WERI-Rb-1 (cell line): ENCODE measurements at regions not wholly inside any gene's neighbourhood (a gene's known extent, or its start where the extent isn't known, plus 50 kb on each side); places are given as distances from the start of the nearest gene placed in this dataset.

Experiments
- DNase-seq: peaks from one replicate; pipeline ENCODE4 v3.0.0-alpha.2; 2020
- H3K27ac ChIP-seq: fragments of 250-450 bp; sonication (Bioruptor Pico); 2 replicates; pipeline ENCODE4 v1.5.1; 2020; ENCODE audit warnings: mild to moderate bottlenecking, moderate library complexity
- H3K27me3 ChIP-seq: fragments of 250-450 bp; sonication (Bioruptor Pico); 2 replicates; pipeline ENCODE4 v1.5.1; 2021; ENCODE audit warnings: mild to moderate bottlenecking, low read depth, moderate library complexity; ENCODE audit not compliant: insufficient read depth, severe bottlenecking
- H3K36me3 ChIP-seq: fragments of 250-450 bp; sonication (Bioruptor Pico); 2 replicates; pipeline ENCODE4 v1.5.1; 2020; ENCODE audit warnings: mild to moderate bottlenecking, moderate library complexity
- H3K4me3 ChIP-seq: 2 replicates; pipeline ENCODE4 v1.5.1; 2011; ENCODE audit warnings: low read depth, mild to moderate bottlenecking, control low read depth, low read length
- H3K9me3 ChIP-seq: fragments of 250-450 bp; sonication (Bioruptor Pico); 2 replicates; pipeline ENCODE4 v1.5.1; 2021; ENCODE audit warnings: mild to moderate bottlenecking, moderate library complexity; ENCODE audit not compliant: severe bottlenecking
- CTCF ChIP-seq: IDR thresholded peaks from 2 replicates; pipeline ENCODE4 v1.5.1; 2011; ENCODE audit warnings: low read depth, mild to moderate bottlenecking, control low read depth, inconsistent platforms, low read length

- TF ChIP-seq CTCF = no peak
- H3K27me3 ChIP-seq = no peaks in the 10 kb centered on the region
- H3K27ac ChIP-seq = no peak overlapping the region
- H3K4me3 ChIP-seq = no peak overlapping the region
- DNase-seq = no peak
- no peaks in the 10 kb centered on the region for H3K9me3 ChIP-seq
- no peaks in the 10 kb centered on the region for H3K36me3 ChIP-seq
Observed at GRCh38 chr4:34181891-34182290, 2062.4 kb downstream of the ARAP2 start.

GRCh38 chr4:34182306-34182705, 2062.0 kb downstream of the ARAP2 start:
- H3K4me3 ChIP-seq = no peak overlapping the region

GRCh38 chr4:34183926-34184325, 2060.4 kb downstream of the ARAP2 start:
- no peaks in the 10 kb centered on the region for H3K9me3 ChIP-seq
- no peak overlapping the region for H3K4me3 ChIP-seq
- H3K27ac ChIP-seq = no peak overlapping the region
- no peak for DNase-seq
- no peaks in the 10 kb centered on the region for H3K36me3 ChIP-seq
- TF ChIP-seq CTCF = no peak
- no peaks in the 10 kb centered on the region for H3K27me3 ChIP-seq

More at GRCh38 chr4:34182306-34182705, 2062.0 kb downstream of the ARAP2 start:
- H3K27me3 ChIP-seq = no peaks in the 10 kb centered on the region
- no peak overlapping the region for H3K27ac ChIP-seq
- no peak for DNase-seq
- H3K36me3 ChIP-seq = no peaks in the 10 kb centered on the region
- H3K9me3 ChIP-seq = no peaks in the 10 kb centered on the region
- TF ChIP-seq CTCF = no peak

- TF ChIP-seq CTCF = no peak
- no peaks in the 10 kb centered on the region for H3K36me3 ChIP-seq
- H3K27ac ChIP-seq = no peak overlapping the region
- H3K4me3 ChIP-seq = no peak overlapping the region
- no peaks in the 10 kb centered on the region for H3K27me3 ChIP-seq
- H3K9me3 ChIP-seq = no peaks in the 10 kb centered on the region
- no peak for DNase-seq
Observed at GRCh38 chr4:34187056-34187455, 2057.3 kb downstream of the ARAP2 start.

- no peak overlapping the region for H3K4me3 ChIP-seq
- no peaks in the 10 kb centered on the region for H3K27me3 ChIP-seq
- H3K36me3 ChIP-seq = no peaks in the 10 kb centered on the region
- DNase-seq = no peak
- H3K27ac ChIP-seq = no peak overlapping the region
- H3K9me3 ChIP-seq = no peaks in the 10 kb centered on the region
- TF ChIP-seq CTCF = no peak
Observed at GRCh38 chr4:34191443-34191842, 2052.9 kb downstream of the ARAP2 start.

- no peak overlapping the region for H3K4me3 ChIP-seq
- DNase-seq = no peak
- no peaks in the 10 kb centered on the region for H3K9me3 ChIP-seq
- no peak overlapping the region for H3K27ac ChIP-seq
- H3K27me3 ChIP-seq = no peaks in the 10 kb centered on the region
- H3K36me3 ChIP-seq = no peaks in the 10 kb centered on the region
- no peak for TF ChIP-seq CTCF
Observed at GRCh38 chr4:34193451-34194154, 2050.7 kb downstream of the ARAP2 start.
